Endodermal cell (in vitro differentiated cells): ENCODE measurements at regions not wholly inside any gene's neighbourhood (a gene's known extent, or its start where the extent isn't known, plus 50 kb on each side); places are given as distances from the start of the nearest gene placed in this dataset.

ENCODE experiments used
- DNase-seq: peaks from one replicate; pipeline ENCODE4 v3.0.0-alpha.2; 2017
- H3K27ac ChIP-seq: 2 replicates; pipeline ENCODE4 v1.5.1; 2013; ENCODE audit warnings: mild to moderate bottlenecking, low read depth, low read length, moderate library complexity
- H3K27me3 ChIP-seq: 2 replicates; pipeline ENCODE4 v1.6.1; 2013; ENCODE audit warnings: mild to moderate bottlenecking, low read length, moderate library complexity; ENCODE audit not compliant: insufficient read depth, control insufficient read depth, poor library complexity, severe bottlenecking
- H3K36me3 ChIP-seq: 2 replicates; pipeline ENCODE4 v1.7.0; 2013; ENCODE audit warnings: mild to moderate bottlenecking, low read length, moderate library complexity; ENCODE audit not compliant: control insufficient read depth, insufficient read depth
- H3K4me1 ChIP-seq: one replicate; pipeline ENCODE4 v1.7.0; 2013; ENCODE audit warnings: low read length; ENCODE audit not compliant: control insufficient read depth, insufficient read depth
- H3K4me3 ChIP-seq: 2 replicates; pipeline ENCODE4 v1.5.1; 2013; ENCODE audit warnings: mild to moderate bottlenecking, low read length, moderate library complexity
- H3K9ac ChIP-seq: 2 replicates; pipeline ENCODE4 v1.6.1; 2013; ENCODE audit warnings: mild to moderate bottlenecking, low read length, moderate library complexity; ENCODE audit not compliant: poor library complexity, severe bottlenecking; ENCODE audit errors: extremely low read depth
- H3K9me3 ChIP-seq: 2 replicates; pipeline ENCODE4 v1.6.1; 2013; ENCODE audit warnings: mild to moderate bottlenecking, low read length, moderate library complexity; ENCODE audit not compliant: control insufficient read depth
- H3K27ac Mint-ChIP-seq: 2 replicates; pipeline ENCODE4 v1.8.0; 2020; ENCODE audit warnings: mixed read lengths
- H3K27me3 Mint-ChIP-seq: 2 replicates; pipeline ENCODE4 v1.8.0; 2021; ENCODE audit warnings: mild to moderate bottlenecking, mixed read lengths; ENCODE audit not compliant: insufficient read depth
- H3K36me3 Mint-ChIP-seq: 2 replicates; pipeline ENCODE4 v1.8.0; 2020; ENCODE audit warnings: low read depth, mixed read lengths
- H3K4me1 Mint-ChIP-seq: 2 replicates; pipeline ENCODE4 v1.8.0; 2020; ENCODE audit warnings: mixed read lengths
- H3K4me3 Mint-ChIP-seq: 2 replicates; pipeline ENCODE4 v1.8.0; 2020; ENCODE audit warnings: mild to moderate bottlenecking, moderate library complexity, mixed read lengths
- H3K9me3 Mint-ChIP-seq: 2 replicates; pipeline ENCODE4 v1.8.0; 2020; ENCODE audit warnings: mild to moderate bottlenecking, mixed read lengths
- CTCF ChIP-seq: fragments of 200-600 bp; sonication (generic); conservative IDR thresholded peaks from 2 replicates; pipeline ENCODE4 v1.5.0; 2021; ENCODE audit warnings: antibody characterized with exemption, mild to moderate bottlenecking
- WGBS, 2 experiments: methylation state at CpG; one replicate each; pipeline versions ENCODE4 v1.1.5 to v1.1.7; 2013; ENCODE audit warnings: missing lambda C conversion rate in 2 of 2, mixed read lengths in 1 of 2; ENCODE audit not compliant: insufficient coverage in 1 of 2, insufficient read length in 1 of 2; 5-methylcytosine and 5-hydroxymethylcytosine counted together

GRCh38 chr15:55110446-55110845 is 86.3 kb downstream of the RSL24D1 start:
- Mint-ChIP-seq H3K36me3 (no peaks in the 10 kb centered on the region), H3K27ac (no peak overlapping the region), H3K4me1 (peaks cover 11% of the 10 kb centered on the region), H3K9me3 (peaks cover 7% of the 10 kb centered on the region), H3K4me3 (no peak overlapping the region), H3K27me3 (no peaks in the 10 kb centered on the region)
- Histone ChIP-seq H3K9me3 (no peaks in the 10 kb centered on the region), H3K4me1 (no peaks in the 10 kb centered on the region), H3K9ac (no peak overlapping the region), H3K27me3 (no peaks in the 10 kb centered on the region), H3K36me3 (no peaks in the 10 kb centered on the region), H3K4me3 (no peak overlapping the region), H3K27ac (no peak overlapping the region)
- peak; percentile 71 for DNase-seq
- peak; percentile 56 for TF ChIP-seq CTCF
- WGBS, 2 experiments, result 8 to 33% methylated on average over 2 to 3 of the region's 3 CpGs

GRCh38 chr15:55108858-55109518 is 87.8 kb downstream of the RSL24D1 start:
- no peaks in the 10 kb centered on the region for H3K36me3 Mint-ChIP-seq
- H3K4me3 Mint-ChIP-seq, result no peak overlapping the region
- no peak overlapping the region for H3K27ac Mint-ChIP-seq
- no peaks in the 10 kb centered on the region for H3K9me3 ChIP-seq
- H3K4me1 Mint-ChIP-seq, result peaks cover 11% of the 10 kb centered on the region
- 29 to 34% methylated on average over 4 to 9 of the region's 9 CpGs for WGBS, 2 experiments
- H3K27me3 Mint-ChIP-seq, result no peaks in the 10 kb centered on the region
- H3K9ac ChIP-seq, result no peak overlapping the region
- peak; percentile 91 for DNase-seq
- H3K4me1 ChIP-seq, result no peaks in the 10 kb centered on the region
- H3K27me3 ChIP-seq, result no peaks in the 10 kb centered on the region
- H3K4me3 ChIP-seq, result no peak overlapping the region
- no peaks in the 10 kb centered on the region for H3K36me3 ChIP-seq
- H3K9me3 Mint-ChIP-seq, result peaks cover 7% of the 10 kb centered on the region
- TF ChIP-seq CTCF, result peak; percentile 84
- no peak overlapping the region for H3K27ac ChIP-seq

- H3K4me3 ChIP-seq, result no peak overlapping the region
- 86 to 95% methylated on average over 4 to 5 of the region's 5 CpGs for WGBS, 2 experiments
- Mint-ChIP-seq H3K9me3 (peaks cover 7% of the 10 kb centered on the region), H3K36me3 (no peaks in the 10 kb centered on the region), H3K27me3 (no peaks in the 10 kb centered on the region), H3K4me1 (peaks cover 11% of the 10 kb centered on the region), H3K27ac (peak overlapping the region; percentile 14), H3K4me3 (no peak overlapping the region)
- no peak for DNase-seq
- no peak overlapping the region for H3K9ac ChIP-seq
- TF ChIP-seq CTCF, result no peak
- H3K36me3 ChIP-seq, result no peaks in the 10 kb centered on the region
- no peaks in the 10 kb centered on the region for H3K27me3 ChIP-seq
- H3K27ac ChIP-seq, result no peak overlapping the region
- no peaks in the 10 kb centered on the region for H3K4me1 ChIP-seq
- H3K9me3 ChIP-seq, result no peaks in the 10 kb centered on the region
Measured at GRCh38 chr15:55108448-55108847, 88.3 kb downstream of the RSL24D1 start.
